RWPE2 (cell line): ENCODE measurements at regions not wholly inside any gene's neighbourhood (a gene's known extent, or its start where the extent isn't known, plus 50 kb on each side); places are given as distances from the start of the nearest gene placed in this dataset.
"Not testable (repeated sequence)": the region's sequence is repeated elsewhere in the genome, so short reads cannot be mapped to it uniquely, and the experiment has no call there.

Experiments
- ATAC-seq: fragments of 200-7000 bp; cut with Tn5 transposase; 3 replicates; pipeline ENCODE4 v1.9.1; 2021; ENCODE audit warnings: low read depth
- DNase-seq: peaks from one replicate; pipeline ENCODE4 v3.0.0-alpha.2; 2020; ENCODE audit warnings: low spot score
- H3K27ac ChIP-seq: fragments of 450-650 bp; 2 replicates; pipeline ENCODE4 v1.5.1; 2017; ENCODE audit warnings: mild to moderate bottlenecking; ENCODE audit not compliant: poor library complexity, severe bottlenecking
- H3K27me3 ChIP-seq: fragments of 250-450 bp; sonication (Bioruptor Pico); 2 replicates; pipeline ENCODE4 v1.5.1; 2021; ENCODE audit warnings: mild to moderate bottlenecking, moderate library complexity; ENCODE audit not compliant: insufficient read depth, poor library complexity, severe bottlenecking
- H3K36me3 ChIP-seq: fragments of 250-450 bp; sonication (Bioruptor Pico); 2 replicates; pipeline ENCODE4 v1.5.1; 2020; ENCODE audit warnings: low read depth, mild to moderate bottlenecking, moderate library complexity
- H3K4me1 ChIP-seq: fragments of 250-450 bp; sonication (Bioruptor Pico); 2 replicates; pipeline ENCODE4 v1.5.1; 2021; ENCODE audit warnings: mild to moderate bottlenecking, moderate library complexity; ENCODE audit not compliant: insufficient read depth, poor library complexity, severe bottlenecking
- H3K4me3 ChIP-seq: fragments of 250-450 bp; sonication (Bioruptor Pico); 2 replicates; pipeline ENCODE4 v1.5.1; 2021; ENCODE audit warnings: mild to moderate bottlenecking, moderate library complexity; ENCODE audit not compliant: severe bottlenecking
- H3K9me3 ChIP-seq: fragments of 250-450 bp; sonication (Bioruptor Pico); 2 replicates; pipeline ENCODE4 v1.5.1; 2021; ENCODE audit warnings: mild to moderate bottlenecking, moderate library complexity; ENCODE audit not compliant: severe bottlenecking
- TF ChIP-seq, protein P1 (sequence below): fragments of 450-650 bp; IDR thresholded peaks from one replicate; pipeline ENCODE4 v1.5.1; 2017; ENCODE audit warnings: mild to moderate bottlenecking, moderate library complexity; ENCODE audit not compliant: poor library complexity, severe bottlenecking

DNA sequence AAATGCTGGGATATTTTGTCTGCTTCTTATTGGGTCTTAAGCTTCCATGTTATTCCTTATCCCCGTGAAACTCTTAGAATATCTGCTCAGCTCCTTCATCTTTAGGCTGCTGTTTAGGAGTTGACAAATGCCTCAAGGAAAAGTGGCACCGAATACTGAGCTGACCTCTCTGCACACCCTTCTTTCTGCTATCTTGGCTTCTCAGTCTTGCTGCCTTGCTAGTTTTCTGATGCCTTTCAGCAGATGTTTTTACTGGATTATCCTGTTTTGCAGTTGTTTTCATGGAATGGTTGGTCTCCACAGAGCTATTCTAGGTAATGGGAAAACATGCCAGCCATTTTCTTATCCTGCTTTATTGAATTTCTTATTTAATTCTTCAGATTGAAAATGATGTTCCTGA lies 86.3 kb downstream of the GYPE start:
- no peak for DNase-seq
- no peak overlapping the region for H3K27ac ChIP-seq
- no peak for ATAC-seq
- no peak overlapping the region for H3K4me3 ChIP-seq
- H3K4me1 ChIP-seq: no peaks in the 10 kb centered on the region
- TF ChIP-seq, protein P1, sequence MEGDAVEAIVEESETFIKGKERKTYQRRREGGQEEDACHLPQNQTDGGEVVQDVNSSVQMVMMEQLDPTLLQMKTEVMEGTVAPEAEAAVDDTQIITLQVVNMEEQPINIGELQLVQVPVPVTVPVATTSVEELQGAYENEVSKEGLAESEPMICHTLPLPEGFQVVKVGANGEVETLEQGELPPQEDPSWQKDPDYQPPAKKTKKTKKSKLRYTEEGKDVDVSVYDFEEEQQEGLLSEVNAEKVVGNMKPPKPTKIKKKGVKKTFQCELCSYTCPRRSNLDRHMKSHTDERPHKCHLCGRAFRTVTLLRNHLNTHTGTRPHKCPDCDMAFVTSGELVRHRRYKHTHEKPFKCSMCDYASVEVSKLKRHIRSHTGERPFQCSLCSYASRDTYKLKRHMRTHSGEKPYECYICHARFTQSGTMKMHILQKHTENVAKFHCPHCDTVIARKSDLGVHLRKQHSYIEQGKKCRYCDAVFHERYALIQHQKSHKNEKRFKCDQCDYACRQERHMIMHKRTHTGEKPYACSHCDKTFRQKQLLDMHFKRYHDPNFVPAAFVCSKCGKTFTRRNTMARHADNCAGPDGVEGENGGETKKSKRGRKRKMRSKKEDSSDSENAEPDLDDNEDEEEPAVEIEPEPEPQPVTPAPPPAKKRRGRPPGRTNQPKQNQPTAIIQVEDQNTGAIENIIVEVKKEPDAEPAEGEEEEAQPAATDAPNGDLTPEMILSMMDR: no peak
- H3K9me3 ChIP-seq: no peaks in the 10 kb centered on the region
- no peaks in the 10 kb centered on the region for H3K36me3 ChIP-seq
- no peaks in the 10 kb centered on the region for H3K27me3 ChIP-seq

DNA sequence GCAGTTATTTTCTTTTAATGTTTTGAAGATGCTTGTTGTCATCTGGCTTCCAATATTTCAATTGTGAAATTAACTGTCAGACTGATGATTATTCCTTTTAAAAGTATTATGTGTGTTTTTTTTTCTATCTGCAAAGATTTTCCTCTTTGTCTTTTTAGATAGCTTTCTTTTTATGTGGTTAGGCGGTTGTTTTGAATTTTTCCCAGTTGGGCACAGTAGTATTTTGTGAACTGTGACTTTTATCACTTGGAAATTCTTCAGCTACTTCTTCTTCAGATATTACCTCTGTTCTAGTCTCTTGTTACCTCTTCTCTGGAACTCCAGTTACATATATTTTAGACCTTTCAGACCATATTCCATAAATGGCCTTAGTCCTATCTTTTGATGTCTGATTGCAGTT lies 87.5 kb downstream of the GYPE start:
- not testable (repeated sequence) for H3K4me1 ChIP-seq, H3K36me3 ChIP-seq, H3K4me3 ChIP-seq, ATAC-seq, DNase-seq, H3K27me3 ChIP-seq, H3K27ac ChIP-seq, H3K9me3 ChIP-seq

DNA sequence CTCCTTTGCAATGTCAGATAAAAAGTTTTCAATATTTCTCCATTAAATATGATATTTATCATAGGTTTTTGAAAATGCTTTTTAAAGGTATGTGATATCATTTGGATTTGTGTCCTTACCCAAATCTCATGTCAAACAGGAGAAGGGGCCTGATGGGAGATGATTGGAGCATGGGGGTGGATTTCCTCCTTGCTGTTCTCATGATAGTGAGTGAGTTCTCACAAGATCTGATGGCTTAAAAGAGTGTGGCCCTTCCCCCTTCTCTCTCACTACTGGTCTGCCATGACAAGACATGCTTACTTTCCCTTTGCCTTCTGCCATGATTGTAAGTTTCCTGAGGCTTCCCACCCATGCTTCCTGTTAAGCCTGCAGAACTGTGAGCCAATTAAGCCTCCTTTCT lies 90.0 kb downstream of the GYPE start:
- H3K4me1 ChIP-seq, H3K36me3 ChIP-seq, H3K9me3 ChIP-seq, ATAC-seq, DNase-seq, H3K4me3 ChIP-seq, H3K27me3 ChIP-seq, H3K27ac ChIP-seq: not testable (repeated sequence)

DNA sequence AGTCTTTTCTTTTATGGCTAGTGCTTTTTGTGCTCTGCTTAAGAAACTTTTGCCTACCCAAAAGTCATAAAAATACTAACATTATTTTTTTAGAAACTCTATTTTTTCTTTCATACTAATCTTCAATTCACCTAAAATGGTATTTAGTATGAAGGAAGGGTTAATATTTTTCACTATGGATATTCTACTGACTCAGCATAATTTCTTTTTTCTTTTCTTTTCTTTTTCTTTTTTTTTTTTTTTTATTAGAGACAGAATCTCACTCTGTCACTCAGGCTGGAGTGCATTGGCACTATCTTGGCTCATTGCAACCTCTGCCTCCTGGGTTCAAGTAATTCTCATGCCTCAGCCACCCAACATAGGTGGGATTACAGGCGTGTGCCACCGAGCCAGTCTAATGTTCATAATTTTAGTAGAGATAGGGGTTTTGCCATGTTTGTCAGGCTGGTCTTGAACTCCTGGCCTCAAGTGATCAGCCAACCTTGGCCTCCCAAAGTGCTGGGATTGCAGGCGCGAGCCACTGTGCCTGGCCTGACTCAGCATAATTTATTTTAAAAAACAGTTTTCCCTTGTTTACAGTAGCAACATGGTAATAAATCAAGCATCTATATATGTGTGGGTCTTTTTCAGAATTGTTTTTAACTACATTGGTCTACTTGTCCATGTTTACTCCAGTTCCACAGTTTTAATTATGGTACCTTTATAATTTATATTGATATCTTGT lies 91.8 kb downstream of the GYPE start:
- not testable (repeated sequence) for H3K9me3 ChIP-seq, ATAC-seq, H3K4me3 ChIP-seq, H3K36me3 ChIP-seq, H3K27me3 ChIP-seq, H3K4me1 ChIP-seq, DNase-seq, H3K27ac ChIP-seq

DNA sequence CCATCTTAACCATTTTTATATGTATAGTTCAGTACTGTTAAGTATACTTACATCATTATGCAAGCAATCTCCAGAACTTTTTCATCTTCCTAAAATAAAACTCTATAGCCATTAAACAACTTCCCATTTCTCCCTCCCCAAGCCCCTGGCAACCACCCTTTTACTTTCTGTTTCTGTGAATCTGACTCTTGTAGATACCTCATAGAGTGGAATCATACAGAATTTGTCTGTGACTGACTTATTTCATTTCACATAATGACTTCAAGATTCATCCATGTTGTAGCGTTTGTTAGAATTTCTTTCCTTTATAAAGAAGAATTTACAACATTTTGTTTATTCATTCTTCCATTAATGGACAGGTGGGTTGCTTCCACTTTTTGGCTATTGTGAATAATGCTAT lies 91.2 kb upstream of the FREM3 start:
- not testable (repeated sequence) for H3K27me3 ChIP-seq, H3K4me1 ChIP-seq, H3K4me3 ChIP-seq, DNase-seq, H3K27ac ChIP-seq, H3K9me3 ChIP-seq, H3K36me3 ChIP-seq, ATAC-seq

DNA sequence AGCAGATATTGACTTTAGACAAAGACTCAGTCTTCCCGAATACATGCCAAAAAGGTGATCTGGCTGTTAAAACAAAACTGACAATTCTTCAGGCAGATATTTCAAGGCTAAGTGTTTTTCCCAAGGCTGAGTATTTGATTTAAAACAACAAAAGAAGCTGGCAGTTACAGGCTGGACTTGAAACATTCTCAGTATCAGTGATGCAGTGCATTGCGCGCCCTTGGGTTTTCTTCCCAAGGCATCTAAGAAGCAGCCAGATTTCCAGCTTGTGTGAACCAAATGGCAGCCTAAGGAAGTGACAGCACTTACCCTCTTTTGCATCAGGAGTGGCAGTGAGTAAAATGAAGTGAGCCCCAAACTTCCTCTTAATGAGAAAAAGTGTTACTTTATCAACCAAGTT lies 90.0 kb upstream of the FREM3 start:
- not testable (repeated sequence) for H3K27ac ChIP-seq, ATAC-seq, H3K27me3 ChIP-seq, H3K36me3 ChIP-seq, H3K4me1 ChIP-seq, H3K9me3 ChIP-seq, H3K4me3 ChIP-seq, DNase-seq

DNA sequence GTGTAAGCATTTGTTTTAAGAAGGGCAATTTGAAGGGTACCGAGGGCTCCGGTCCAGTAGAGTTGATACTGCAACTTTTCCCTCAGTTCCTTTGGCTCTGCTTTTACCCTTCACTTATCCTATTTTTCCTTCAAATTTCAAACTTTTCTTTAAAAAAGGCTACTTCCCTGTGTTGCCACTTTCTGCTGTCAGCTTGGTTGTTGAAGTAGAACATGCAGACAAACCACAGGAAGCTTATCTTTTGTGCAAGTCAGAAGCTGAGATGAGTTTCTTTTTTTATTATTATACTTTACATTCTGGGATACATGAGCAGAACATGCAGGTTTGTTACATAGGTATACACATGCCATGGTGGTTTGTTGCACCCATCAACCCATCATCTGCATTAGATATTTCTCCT lies 89.1 kb upstream of the FREM3 start:
- H3K27me3 ChIP-seq, H3K4me3 ChIP-seq, H3K9me3 ChIP-seq, ATAC-seq, DNase-seq, H3K4me1 ChIP-seq, H3K36me3 ChIP-seq, H3K27ac ChIP-seq: not testable (repeated sequence)

DNA sequence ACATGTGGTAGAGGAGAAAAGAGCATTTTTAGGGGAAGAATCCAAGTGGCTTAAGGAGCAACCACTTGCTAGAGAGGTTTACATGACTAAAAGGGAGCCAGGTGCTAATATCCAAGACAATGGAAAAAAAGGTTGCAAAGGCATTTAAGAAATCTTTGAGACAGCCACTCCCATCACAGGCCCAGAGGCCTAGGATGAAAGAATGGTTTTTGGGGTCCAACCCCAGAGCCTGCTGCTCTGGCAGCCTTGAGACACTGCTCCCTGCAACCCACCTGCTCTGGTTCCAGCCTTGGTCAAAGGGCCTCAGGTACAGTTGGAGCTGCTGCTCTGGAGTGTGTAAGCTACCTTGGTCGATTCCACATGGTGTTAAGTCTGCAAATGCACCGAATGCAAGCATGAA lies 84.1 kb upstream of the FREM3 start:
- Histone ChIP-seq H3K27ac (no peak overlapping the region), H3K36me3 (no peaks in the 10 kb centered on the region), H3K27me3 (no peaks in the 10 kb centered on the region), H3K4me1 (no peaks in the 10 kb centered on the region), H3K4me3 (no peak overlapping the region), H3K9me3 (no peaks in the 10 kb centered on the region)
- TF ChIP-seq, protein P1: no peak
- DNase-seq (no peak), ATAC-seq (no peak)
